Choroid plexus epithelial cell (primary cell): ENCODE measurements at regions not wholly inside any gene's neighbourhood (a gene's known extent, or its start where the extent isn't known, plus 50 kb on each side); places are given as distances from the start of the nearest gene placed in this dataset.

Experiments
- DNase-seq: peaks from one replicate; pipeline ENCODE4 v3.0.0-alpha.2; 2010; ENCODE audit warnings: low read depth
- H3K4me3 ChIP-seq: 2 replicates; pipeline ENCODE4 v1.5.1; 2011; ENCODE audit warnings: low read depth, mild to moderate bottlenecking, control low read depth, low read length, moderate library complexity
- TF ChIP-seq, protein P1 (sequence below): conservative IDR thresholded peaks from 2 replicates; pipeline ENCODE4 v1.5.1; 2011; ENCODE audit warnings: low read depth, mild to moderate bottlenecking, control low read depth, inconsistent platforms, low read length, moderate library complexity

DNA sequence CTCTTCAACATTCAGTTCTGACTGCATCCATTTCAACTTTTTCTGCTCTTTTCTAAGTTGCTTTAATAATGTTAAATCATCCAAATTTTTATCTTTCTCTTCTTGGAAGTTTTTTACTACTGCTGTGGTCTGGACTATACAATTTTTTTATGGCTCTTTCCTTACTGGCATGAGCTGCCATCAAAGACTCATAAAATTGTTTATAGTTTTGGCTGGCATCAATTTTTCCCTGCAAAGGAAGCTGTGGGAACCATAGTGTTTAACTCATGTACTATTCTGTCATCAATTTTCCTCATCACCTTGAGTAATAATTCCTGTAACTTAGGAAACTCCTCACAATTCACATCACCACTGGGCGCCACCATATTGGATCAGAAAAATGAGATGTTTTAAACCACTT is 77.6 kb upstream of the A1CF start:
- TF ChIP-seq, protein P1, sequence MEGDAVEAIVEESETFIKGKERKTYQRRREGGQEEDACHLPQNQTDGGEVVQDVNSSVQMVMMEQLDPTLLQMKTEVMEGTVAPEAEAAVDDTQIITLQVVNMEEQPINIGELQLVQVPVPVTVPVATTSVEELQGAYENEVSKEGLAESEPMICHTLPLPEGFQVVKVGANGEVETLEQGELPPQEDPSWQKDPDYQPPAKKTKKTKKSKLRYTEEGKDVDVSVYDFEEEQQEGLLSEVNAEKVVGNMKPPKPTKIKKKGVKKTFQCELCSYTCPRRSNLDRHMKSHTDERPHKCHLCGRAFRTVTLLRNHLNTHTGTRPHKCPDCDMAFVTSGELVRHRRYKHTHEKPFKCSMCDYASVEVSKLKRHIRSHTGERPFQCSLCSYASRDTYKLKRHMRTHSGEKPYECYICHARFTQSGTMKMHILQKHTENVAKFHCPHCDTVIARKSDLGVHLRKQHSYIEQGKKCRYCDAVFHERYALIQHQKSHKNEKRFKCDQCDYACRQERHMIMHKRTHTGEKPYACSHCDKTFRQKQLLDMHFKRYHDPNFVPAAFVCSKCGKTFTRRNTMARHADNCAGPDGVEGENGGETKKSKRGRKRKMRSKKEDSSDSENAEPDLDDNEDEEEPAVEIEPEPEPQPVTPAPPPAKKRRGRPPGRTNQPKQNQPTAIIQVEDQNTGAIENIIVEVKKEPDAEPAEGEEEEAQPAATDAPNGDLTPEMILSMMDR: no peak
- no peak for DNase-seq
- no peak overlapping the region for H3K4me3 ChIP-seq

DNA sequence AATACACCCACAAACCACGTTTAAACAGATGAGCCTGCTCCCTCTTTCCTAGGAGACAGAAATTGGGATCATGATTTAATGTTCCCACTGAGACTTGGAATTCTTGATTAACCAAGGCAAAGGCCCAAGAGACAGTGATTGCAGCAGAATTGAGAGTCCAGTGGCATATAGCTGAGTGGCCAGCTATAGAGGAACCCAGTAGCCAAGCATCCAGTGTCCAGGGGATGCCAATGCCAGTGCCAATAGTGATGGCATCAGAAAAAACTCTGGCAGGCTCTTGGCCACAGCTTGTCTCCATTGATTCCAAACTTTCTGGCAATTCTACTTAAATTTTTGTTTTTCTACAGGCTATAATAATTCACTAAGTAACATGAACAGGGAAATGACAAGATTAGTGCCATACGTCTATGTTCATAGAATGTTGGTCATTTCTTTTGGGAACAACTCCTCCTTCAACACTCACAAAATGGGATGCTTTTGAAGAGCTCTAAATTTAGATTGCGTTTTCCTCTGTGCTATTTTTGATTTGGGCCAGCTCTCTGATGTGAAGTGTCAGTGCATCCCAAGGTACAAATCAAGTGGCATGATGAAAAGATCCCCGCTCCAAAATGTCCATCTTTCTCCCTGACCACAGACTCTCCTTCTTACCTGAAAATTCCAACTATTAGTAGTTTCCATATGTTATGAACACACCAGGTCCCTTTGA is 83.1 kb upstream of the A1CF start:
- TF ChIP-seq, protein P1: no peak
- no peak overlapping the region for H3K4me3 ChIP-seq
- DNase-seq: no peak

DNA sequence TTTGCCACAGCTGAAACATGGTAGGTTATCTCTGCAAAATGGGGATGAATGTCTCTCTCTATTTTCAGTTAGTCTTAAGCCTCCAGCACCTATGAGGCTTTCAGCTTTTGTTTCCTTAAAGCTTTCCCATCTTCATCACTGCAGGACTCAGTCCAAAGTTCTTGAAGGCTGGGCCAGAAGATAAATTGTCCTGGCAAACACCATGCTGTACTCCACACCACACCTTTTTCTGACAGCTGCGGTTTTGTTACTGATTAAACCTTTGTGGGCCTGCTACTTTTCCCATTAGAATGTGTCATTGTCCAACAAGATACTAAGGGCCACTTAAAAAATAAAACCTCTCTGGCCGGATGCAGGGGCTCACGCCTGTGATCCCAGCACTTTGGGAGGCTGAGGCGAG is 87.2 kb upstream of the A1CF start:
- TF ChIP-seq, protein P1: no peak
- DNase-seq: no peak
- H3K4me3 ChIP-seq: no peak overlapping the region

DNA sequence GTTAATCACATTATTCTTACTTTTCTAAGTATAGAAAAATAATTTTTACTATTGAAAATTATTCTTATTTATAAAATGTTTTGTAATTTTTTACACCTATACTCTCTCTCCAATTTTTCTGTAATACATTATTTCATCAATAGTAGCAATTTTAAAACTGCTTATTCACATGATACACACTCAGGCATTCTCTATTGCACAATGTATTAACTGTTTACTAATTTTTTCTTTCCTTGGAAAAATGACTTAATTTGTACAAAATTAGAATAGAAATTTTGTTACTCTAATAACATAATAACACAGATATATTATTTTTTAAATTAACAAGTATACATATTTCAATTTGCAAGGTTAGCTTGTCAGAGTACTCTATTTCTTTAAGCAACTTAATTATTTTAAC is 92.9 kb upstream of the PRKG1 start:
- no peak for DNase-seq
- TF ChIP-seq, protein P1: no peak
- no peak overlapping the region for H3K4me3 ChIP-seq

DNA sequence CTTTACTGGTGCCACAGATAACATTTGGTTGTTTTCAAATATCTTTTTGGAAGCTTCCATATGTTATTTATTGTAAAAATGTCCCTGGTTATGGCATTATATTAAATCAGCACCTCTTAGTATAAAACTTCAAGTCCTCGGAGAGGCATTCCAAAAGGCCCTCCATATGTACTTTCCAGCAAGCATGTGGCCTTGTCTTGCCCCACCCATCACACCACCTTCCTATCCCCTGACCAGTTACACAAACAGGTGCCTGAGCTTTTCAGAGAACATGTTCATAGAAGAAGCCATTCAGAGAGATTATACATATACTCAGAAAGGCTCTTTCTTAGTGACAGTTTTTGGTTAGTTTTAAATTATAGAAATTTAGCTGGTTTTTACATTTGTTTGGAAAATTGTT is 92.4 kb upstream of the PRKG1 start:
- TF ChIP-seq, protein P1: no peak
- no peak for DNase-seq
- no peak overlapping the region for H3K4me3 ChIP-seq

DNA sequence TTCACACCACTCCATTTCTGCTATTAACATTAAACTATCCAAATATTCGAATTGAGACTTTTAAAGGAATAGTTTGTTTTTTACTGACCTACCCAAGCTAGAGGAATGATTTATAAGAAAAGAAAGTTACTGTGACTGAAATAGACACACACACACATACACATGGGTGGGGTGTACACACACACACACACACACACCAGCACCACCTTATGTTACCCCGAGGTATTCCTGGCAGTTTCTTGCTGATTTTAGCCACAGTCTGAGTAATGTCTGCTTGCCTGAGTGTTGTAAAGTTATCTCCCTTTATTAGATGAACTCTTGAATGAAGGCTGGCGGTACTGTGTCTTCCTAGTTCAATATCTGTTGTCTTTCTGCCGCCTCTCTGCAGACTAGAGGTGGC is 91.3 kb upstream of the PRKG1 start:
- DNase-seq: no peak
- H3K4me3 ChIP-seq: no peak overlapping the region
- TF ChIP-seq, protein P1: no peak

DNA sequence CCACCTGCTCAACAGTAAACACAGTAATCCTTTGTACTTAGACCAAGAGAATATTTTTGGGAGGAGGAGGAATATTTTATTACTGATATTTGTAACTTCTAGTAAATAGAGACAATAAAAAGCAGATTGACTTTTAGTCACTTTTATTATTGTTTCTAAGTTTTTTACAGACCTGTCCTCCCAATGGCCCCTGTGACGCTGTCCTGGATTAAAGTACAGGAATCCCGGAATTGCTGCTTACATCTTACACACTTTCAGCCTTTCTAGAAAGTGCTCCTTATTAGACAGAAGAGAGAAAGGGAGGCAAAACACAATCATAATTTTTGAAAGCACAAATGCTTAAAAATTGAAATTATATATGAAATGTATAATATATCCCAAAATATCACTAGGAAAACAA is 86.4 kb upstream of the PRKG1 start:
- DNase-seq: no peak
- H3K4me3 ChIP-seq: no peak overlapping the region
- TF ChIP-seq, protein P1: no peak
